Progenitor cell of endocrine pancreas (in vitro differentiated cells): ENCODE measurements at regions not wholly inside any gene's neighbourhood (a gene's known extent, or its start where the extent isn't known, plus 50 kb on each side); places are given as distances from the start of the nearest gene placed in this dataset.

Source experiments
- DNase-seq: peaks from one replicate; pipeline ENCODE4 v3.0.0; 2021; ENCODE audit warnings: low spot score; ENCODE audit not compliant: unreplicated experiment
- H3K27ac Mint-ChIP-seq: 2 replicates; pipeline ENCODE4 v1.8.0; 2021; ENCODE audit warnings: mild to moderate bottlenecking, moderate library complexity, mixed read lengths
- H3K27me3 Mint-ChIP-seq: 2 replicates; pipeline ENCODE4 v1.8.0; 2021; ENCODE audit warnings: mixed read lengths
- H3K36me3 Mint-ChIP-seq: 2 replicates; pipeline ENCODE4 v1.8.0; 2022; ENCODE audit warnings: mixed read lengths; ENCODE audit not compliant: insufficient read depth
- H3K4me1 Mint-ChIP-seq: 2 replicates; pipeline ENCODE4 v1.8.0; 2021; ENCODE audit warnings: low read depth, mixed read lengths
- H3K4me3 Mint-ChIP-seq: 2 replicates; pipeline ENCODE4 v1.8.0; 2021; ENCODE audit warnings: low read depth, mild to moderate bottlenecking, moderate library complexity, mixed read lengths
- H3K9me3 Mint-ChIP-seq: 2 replicates; pipeline ENCODE4 v1.8.0; 2021; ENCODE audit warnings: low read depth, mixed read lengths
- CTCF ChIP-seq: fragments of 200-600 bp; sonication (generic); IDR thresholded peaks from one replicate; pipeline ENCODE4 v1.5.0; 2021; ENCODE audit warnings: antibody characterized with exemption, mild to moderate bottlenecking; ENCODE audit not compliant: unreplicated experiment

- TF ChIP-seq CTCF: no peak
- Mint-ChIP-seq H3K27ac (no peak overlapping the region), H3K4me1 (no peaks in the 10 kb centered on the region), H3K36me3 (no peaks in the 10 kb centered on the region), H3K27me3 (no peaks in the 10 kb centered on the region), H3K9me3 (no peaks in the 10 kb centered on the region), H3K4me3 (no peak overlapping the region)
- DNase-seq: no peak
Measured at GRCh38 chr5:67417839-67418238, 221.2 kb upstream of the CD180 start.

- no peaks in the 10 kb centered on the region for H3K4me1 Mint-ChIP-seq
- H3K4me3 Mint-ChIP-seq: no peak overlapping the region
- DNase-seq: no peak
- H3K9me3 Mint-ChIP-seq: no peaks in the 10 kb centered on the region
- TF ChIP-seq CTCF: no peak
- no peak overlapping the region for H3K27ac Mint-ChIP-seq
- H3K36me3 Mint-ChIP-seq: no peaks in the 10 kb centered on the region
- no peaks in the 10 kb centered on the region for H3K27me3 Mint-ChIP-seq
Measured at GRCh38 chr5:67416986-67417385, 220.4 kb upstream of the CD180 start.

- no peak for TF ChIP-seq CTCF
- no peaks in the 10 kb centered on the region for H3K4me1 Mint-ChIP-seq
- H3K4me3 Mint-ChIP-seq: no peak overlapping the region
- no peaks in the 10 kb centered on the region for H3K9me3 Mint-ChIP-seq
- DNase-seq: no peak
- H3K27ac Mint-ChIP-seq: no peak overlapping the region
- no peaks in the 10 kb centered on the region for H3K27me3 Mint-ChIP-seq
- no peaks in the 10 kb centered on the region for H3K36me3 Mint-ChIP-seq
Measured at GRCh38 chr5:67416133-67416937, 219.7 kb upstream of the CD180 start.

GRCh38 chr5:67414712-67415111, 218.1 kb upstream of the CD180 start:
- H3K36me3 Mint-ChIP-seq: no peaks in the 10 kb centered on the region
- no peaks in the 10 kb centered on the region for H3K27me3 Mint-ChIP-seq
- no peak overlapping the region for H3K27ac Mint-ChIP-seq
- no peak for DNase-seq
- no peaks in the 10 kb centered on the region for H3K9me3 Mint-ChIP-seq
- H3K4me1 Mint-ChIP-seq: no peaks in the 10 kb centered on the region
- TF ChIP-seq CTCF: no peak
- no peak overlapping the region for H3K4me3 Mint-ChIP-seq

- Mint-ChIP-seq H3K4me1 (no peaks in the 10 kb centered on the region), H3K4me3 (no peak overlapping the region), H3K27ac (no peak overlapping the region), H3K9me3 (no peaks in the 10 kb centered on the region), H3K36me3 (no peaks in the 10 kb centered on the region), H3K27me3 (no peaks in the 10 kb centered on the region)
- no peak for TF ChIP-seq CTCF
- no peak for DNase-seq
Measured at GRCh38 chr5:67413721-67414120, 217.1 kb upstream of the CD180 start.
